ENCODE measurements at regions not wholly inside any gene's neighbourhood (a gene's known extent, or its start where the extent isn't known, plus 50 kb on each side); places are given as distances from the start of the nearest gene placed in this dataset.
"Not testable (repeated sequence)": the region's sequence is repeated elsewhere in the genome, so short reads cannot be mapped to it uniquely, and the experiment has no call there.

DNA sequence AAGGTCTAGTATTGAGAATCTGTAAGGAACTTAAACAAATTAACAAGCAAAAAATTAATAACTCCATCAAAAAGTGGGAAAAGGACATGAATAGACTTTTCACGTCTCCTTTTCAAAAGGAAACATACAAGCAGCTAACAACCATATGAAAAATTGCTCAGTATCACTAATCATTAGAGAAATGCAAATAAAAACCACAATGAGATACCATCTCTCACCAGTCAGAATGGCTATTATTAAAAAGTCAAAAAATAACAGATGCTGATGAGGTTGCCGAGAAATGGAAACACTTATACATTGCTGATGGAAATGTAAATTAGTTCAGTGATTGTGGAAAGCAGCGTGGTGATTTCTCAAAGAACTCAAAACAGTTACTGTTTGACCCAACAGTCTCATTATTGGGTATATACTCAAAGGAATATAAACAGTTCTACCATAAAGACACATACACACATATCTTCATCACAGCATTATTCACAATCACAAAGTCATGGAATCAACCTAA lies 410.4 kb upstream of the SMIM31 start:
- H3K4me3 ChIP-seq (ENCODE audit: extremely low read depth, insufficient read depth, low read length, poor library complexity, severe bottlenecking): no peak overlapping the region
- no peak overlapping the region for H3K27ac ChIP-seq (ENCODE audit: low read depth, low read length, severe bottlenecking)
- no peaks in the 10 kb centered on the region for H3K4me1 ChIP-seq (ENCODE audit: control insufficient read depth, insufficient read depth, low read length, poor library complexity, severe bottlenecking)
- no CpG with 5 or more reads among the region's 3 CpGs for WGBS, 2 experiments (ENCODE audit: insufficient coverage in 2 of 2)
- no peaks in the 10 kb centered on the region for H3K36me3 ChIP-seq (ENCODE audit: control insufficient read depth, insufficient read depth, low read length)
- peaks cover 8% of the 10 kb centered on the region for H3K9me3 ChIP-seq (ENCODE audit: control insufficient read depth, low read length)

DNA sequence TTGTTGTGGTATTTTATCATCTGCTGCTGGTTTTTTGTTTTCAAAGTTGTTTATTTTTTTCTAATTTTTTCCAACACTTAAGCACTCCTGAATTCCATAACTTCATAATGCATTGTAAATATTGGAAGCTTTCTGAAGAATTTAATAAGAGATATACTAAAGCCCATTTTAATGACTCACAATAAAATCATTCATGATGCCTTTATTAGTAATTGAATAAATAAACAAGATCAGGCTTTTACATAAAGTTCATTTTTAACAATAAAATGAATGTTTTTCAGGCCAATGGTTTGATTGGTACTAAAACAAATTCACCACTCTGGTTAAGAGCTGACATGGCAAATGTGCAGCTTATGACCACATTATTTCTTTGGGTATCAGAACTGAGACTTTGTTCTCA lies 408.2 kb upstream of the SMIM31 start:
- Histone ChIP-seq H3K36me3 (ENCODE audit: control insufficient read depth, insufficient read depth, low read length) (no peaks in the 10 kb centered on the region), H3K9me3 (ENCODE audit: control insufficient read depth, low read length) (peaks cover 8% of the 10 kb centered on the region), H3K4me3 (ENCODE audit: extremely low read depth, insufficient read depth, low read length, poor library complexity, severe bottlenecking) (no peak overlapping the region), H3K27ac (ENCODE audit: low read depth, low read length, severe bottlenecking) (no peak overlapping the region), H3K4me1 (ENCODE audit: control insufficient read depth, insufficient read depth, low read length, poor library complexity, severe bottlenecking) (no peaks in the 10 kb centered on the region)

DNA sequence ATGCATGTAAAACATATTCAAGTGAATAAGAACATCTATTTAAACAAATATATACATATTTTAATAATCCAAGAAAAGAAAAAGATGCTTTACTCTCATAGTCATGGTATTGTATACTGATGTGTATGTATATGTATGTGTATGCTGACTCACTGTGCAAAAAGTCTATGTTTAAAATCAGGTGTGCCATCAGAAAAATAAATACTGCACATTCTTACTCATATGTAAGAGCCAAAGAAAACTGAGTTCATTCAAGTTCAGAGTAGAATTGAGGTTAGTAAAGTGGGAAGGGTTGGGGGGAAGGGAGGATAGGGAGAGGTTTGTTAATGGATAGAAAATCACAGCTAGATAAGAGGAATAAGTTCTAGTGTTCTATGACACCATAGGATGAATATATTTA lies 403.9 kb upstream of the SMIM31 start:
- H3K27ac ChIP-seq (ENCODE audit: low read depth, low read length, severe bottlenecking): no peak overlapping the region

DNA sequence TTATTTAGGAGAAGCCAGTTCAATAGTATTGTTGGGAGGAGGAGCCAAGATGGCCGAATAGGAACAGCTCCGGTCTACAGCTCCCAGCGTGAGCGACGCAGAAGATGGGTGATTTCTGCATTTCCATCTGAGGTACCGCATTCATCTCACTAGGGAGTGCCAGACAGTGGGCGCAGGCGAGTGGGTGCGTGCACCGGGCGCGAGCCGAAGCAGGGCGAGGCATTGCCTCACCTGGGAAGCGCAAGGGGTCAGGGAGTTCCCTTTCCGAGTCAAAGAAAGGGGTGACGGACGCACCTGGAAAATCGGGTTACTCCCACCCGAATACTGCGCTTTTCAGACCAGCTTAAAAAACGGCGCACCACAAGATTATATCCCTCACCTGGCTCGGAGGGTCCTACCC lies 403.2 kb upstream of the SMIM31 start:
- H3K4me1 ChIP-seq (ENCODE audit: control insufficient read depth, insufficient read depth, low read length, poor library complexity, severe bottlenecking); H3K36me3 ChIP-seq (ENCODE audit: control insufficient read depth, insufficient read depth, low read length); H3K27ac ChIP-seq (ENCODE audit: low read depth, low read length, severe bottlenecking); H3K9me3 ChIP-seq (ENCODE audit: control insufficient read depth, low read length); H3K4me3 ChIP-seq (ENCODE audit: extremely low read depth, insufficient read depth, low read length, poor library complexity, severe bottlenecking): not testable (repeated sequence)
- WGBS, 2 experiments (ENCODE audit: insufficient coverage in 2 of 2): 89 to 94% methylated on average over 9 to 16 of the region's 24 CpGs

More for the DNA sequence above, 403.9 kb upstream of the SMIM31 start:
- Histone ChIP-seq H3K9me3 (ENCODE audit: control insufficient read depth, low read length) (no peaks in the 10 kb centered on the region), H3K36me3 (ENCODE audit: control insufficient read depth, insufficient read depth, low read length) (no peaks in the 10 kb centered on the region), H3K4me1 (ENCODE audit: control insufficient read depth, insufficient read depth, low read length, poor library complexity, severe bottlenecking) (no peaks in the 10 kb centered on the region), H3K4me3 (ENCODE audit: extremely low read depth, insufficient read depth, low read length, poor library complexity, severe bottlenecking) (no peak overlapping the region)

DNA sequence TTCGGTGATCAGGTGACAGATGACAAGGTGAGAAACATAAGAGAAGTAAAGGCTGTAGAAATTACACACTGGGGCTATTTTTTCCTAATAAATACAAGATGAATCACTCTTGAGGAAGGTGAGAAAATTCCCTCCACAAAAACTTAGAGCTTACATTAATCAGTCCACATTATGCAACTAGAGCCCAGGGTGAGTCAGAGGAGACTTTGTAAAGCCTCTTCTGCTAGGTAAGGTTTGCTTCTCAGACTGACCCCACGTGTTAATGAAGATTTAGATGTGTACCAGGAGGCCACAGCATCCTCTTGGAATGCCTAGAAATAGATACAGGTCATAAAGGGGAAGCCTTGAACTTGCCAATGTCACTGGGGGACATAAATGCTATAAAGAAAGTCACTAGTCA lies 396.0 kb upstream of the SMIM31 start:
- no peak overlapping the region for H3K27ac ChIP-seq (ENCODE audit: low read depth, low read length, severe bottlenecking)
- no peaks in the 10 kb centered on the region for H3K9me3 ChIP-seq (ENCODE audit: control insufficient read depth, low read length)
- WGBS, 2 experiments (ENCODE audit: insufficient coverage in 2 of 2): 29 to 67% methylated on average over 1 of the region's 2 CpGs
- no peak overlapping the region for H3K4me3 ChIP-seq (ENCODE audit: extremely low read depth, insufficient read depth, low read length, poor library complexity, severe bottlenecking)
- no peaks in the 10 kb centered on the region for H3K36me3 ChIP-seq (ENCODE audit: control insufficient read depth, insufficient read depth, low read length)
- H3K4me1 ChIP-seq (ENCODE audit: control insufficient read depth, insufficient read depth, low read length, poor library complexity, severe bottlenecking): no peaks in the 10 kb centered on the region

DNA sequence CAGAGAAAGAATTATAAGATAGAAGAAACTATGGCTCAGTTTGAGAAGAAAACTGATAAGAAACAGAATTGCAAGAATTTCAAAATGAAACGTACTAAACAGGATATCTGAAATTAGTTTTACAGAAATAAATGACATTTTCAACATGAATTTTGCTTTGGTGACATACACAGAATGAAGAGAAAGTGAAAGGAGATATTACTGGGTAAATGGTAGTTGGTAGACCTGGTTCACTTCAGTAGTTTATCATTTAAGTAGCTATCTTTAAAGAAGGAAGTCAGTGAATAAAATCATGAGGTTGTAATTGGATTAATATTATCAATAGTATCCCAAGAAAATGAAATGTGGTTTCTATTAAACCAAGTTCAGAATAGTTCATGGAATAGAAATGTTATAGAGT lies 395.5 kb upstream of the SMIM31 start:
- H3K4me1 ChIP-seq (ENCODE audit: control insufficient read depth, insufficient read depth, low read length, poor library complexity, severe bottlenecking): no peaks in the 10 kb centered on the region
- no peaks in the 10 kb centered on the region for H3K9me3 ChIP-seq (ENCODE audit: control insufficient read depth, low read length)
- WGBS, 2 experiments (ENCODE audit: insufficient coverage in 2 of 2): no CpG with 5 or more reads among the region's 1 CpG
- H3K4me3 ChIP-seq (ENCODE audit: extremely low read depth, insufficient read depth, low read length, poor library complexity, severe bottlenecking): no peak overlapping the region
- H3K27ac ChIP-seq (ENCODE audit: low read depth, low read length, severe bottlenecking): no peak overlapping the region
- H3K36me3 ChIP-seq (ENCODE audit: control insufficient read depth, insufficient read depth, low read length): no peaks in the 10 kb centered on the region

DNA sequence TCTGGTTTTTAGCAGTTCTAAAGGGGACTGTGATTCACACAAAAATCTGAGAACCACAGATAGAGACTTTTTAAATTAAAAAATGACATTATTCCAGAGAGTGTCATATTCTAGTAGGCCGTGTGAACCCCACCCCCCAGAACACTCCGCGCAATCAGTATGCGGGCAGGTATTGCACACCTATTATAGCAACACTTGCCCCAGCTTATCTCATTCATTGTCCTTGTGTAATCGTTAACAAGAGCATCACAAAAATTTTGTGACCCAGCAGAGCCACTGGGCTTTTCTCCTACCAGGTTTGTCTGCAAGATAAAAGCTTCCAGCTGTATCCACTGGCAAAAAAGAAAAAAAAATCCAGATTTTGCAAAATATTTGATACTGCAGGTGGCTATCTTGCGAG lies 394.1 kb upstream of the SMIM31 start:
- Histone ChIP-seq H3K9me3 (ENCODE audit: control insufficient read depth, low read length) (no peaks in the 10 kb centered on the region), H3K4me3 (ENCODE audit: extremely low read depth, insufficient read depth, low read length, poor library complexity, severe bottlenecking) (no peak overlapping the region), H3K4me1 (ENCODE audit: control insufficient read depth, insufficient read depth, low read length, poor library complexity, severe bottlenecking) (no peaks in the 10 kb centered on the region), H3K36me3 (ENCODE audit: control insufficient read depth, insufficient read depth, low read length) (no peaks in the 10 kb centered on the region), H3K27ac (ENCODE audit: low read depth, low read length, severe bottlenecking) (no peak overlapping the region)
- 85 to 87% methylated on average over 3 to 5 of the region's 6 CpGs for WGBS, 2 experiments (ENCODE audit: insufficient coverage in 2 of 2)

DNA sequence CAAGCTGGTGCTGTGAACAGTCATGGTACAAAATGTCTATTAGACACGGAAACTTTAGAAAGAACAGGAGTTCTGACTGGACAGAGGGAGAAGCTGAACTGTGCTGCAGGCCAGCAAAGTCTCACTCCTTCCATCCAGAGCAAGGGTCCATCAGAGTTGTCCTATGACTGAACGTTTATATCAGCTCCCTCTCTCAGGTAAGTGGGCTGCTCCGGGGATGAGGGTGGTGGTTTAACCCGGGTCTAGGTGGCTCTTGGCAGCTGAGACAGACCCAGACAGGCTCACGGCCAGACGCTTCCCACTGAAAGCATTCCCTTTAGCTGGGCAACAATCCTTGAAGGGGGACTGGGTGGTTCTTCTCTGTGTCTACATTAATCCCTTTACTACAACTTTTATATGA lies 385.0 kb upstream of the SMIM31 start:
- Histone ChIP-seq H3K27ac (ENCODE audit: low read depth, low read length, severe bottlenecking) (no peak overlapping the region), H3K36me3 (ENCODE audit: control insufficient read depth, insufficient read depth, low read length) (no peaks in the 10 kb centered on the region)
- WGBS, 2 experiments (ENCODE audit: insufficient coverage in 2 of 2): 75 to 83% methylated on average over 1 to 4 of the region's 6 CpGs

DNA sequence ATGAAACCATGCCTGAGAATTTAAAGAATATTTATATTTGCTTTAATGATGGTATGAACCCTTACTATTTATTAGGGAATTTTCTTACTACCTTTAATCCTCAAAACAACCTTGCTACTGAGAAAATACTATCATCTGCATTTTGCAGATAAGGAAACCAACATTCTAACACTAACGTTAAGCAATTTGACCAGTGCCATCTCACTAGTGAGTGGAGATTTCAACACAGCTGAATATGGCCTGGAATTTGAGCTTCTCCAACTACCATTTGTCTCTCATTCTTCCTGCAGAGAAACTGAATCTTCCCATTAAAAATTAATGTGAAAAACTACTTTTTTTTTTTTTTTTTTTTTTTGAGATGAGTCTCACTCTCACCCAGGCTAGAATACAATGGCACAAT lies 380.9 kb upstream of the SMIM31 start:
- Histone ChIP-seq H3K9me3 (ENCODE audit: control insufficient read depth, low read length) (no peaks in the 10 kb centered on the region), H3K4me1 (ENCODE audit: control insufficient read depth, insufficient read depth, low read length, poor library complexity, severe bottlenecking) (no peaks in the 10 kb centered on the region), H3K4me3 (ENCODE audit: extremely low read depth, insufficient read depth, low read length, poor library complexity, severe bottlenecking) (no peak overlapping the region), H3K27ac (ENCODE audit: low read depth, low read length, severe bottlenecking) (no peak overlapping the region), H3K36me3 (ENCODE audit: control insufficient read depth, insufficient read depth, low read length) (no peaks in the 10 kb centered on the region)
- 80% methylated on average over 1 of the region's 1 CpG; no CpG with 5 or more reads in 1 of the 2 experiments for WGBS, 2 experiments (ENCODE audit: insufficient coverage in 2 of 2)

More for the DNA sequence above, 385.0 kb upstream of the SMIM31 start:
- H3K4me3 ChIP-seq (ENCODE audit: extremely low read depth, insufficient read depth, low read length, poor library complexity, severe bottlenecking): no peak overlapping the region
- no peaks in the 10 kb centered on the region for H3K9me3 ChIP-seq (ENCODE audit: control insufficient read depth, low read length)
- H3K4me1 ChIP-seq (ENCODE audit: control insufficient read depth, insufficient read depth, low read length, poor library complexity, severe bottlenecking): no peaks in the 10 kb centered on the region

DNA sequence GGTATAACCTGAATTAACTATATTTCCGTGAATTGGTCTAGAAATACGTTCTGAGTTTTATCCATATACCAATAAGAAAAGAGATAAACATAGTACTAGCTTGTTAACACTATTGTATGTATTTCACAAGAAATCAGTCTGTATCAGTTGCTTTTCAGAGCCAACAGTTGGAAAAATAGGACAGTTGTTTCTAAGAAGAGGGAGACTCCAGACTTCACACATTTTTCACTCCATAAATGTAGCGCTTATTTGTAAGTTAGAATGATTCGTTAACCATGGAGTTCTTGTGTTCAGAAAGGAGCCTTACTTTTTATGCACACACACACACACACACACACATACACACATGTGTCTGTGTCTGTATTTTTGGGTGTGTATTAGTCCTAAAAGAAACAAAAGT lies 376.7 kb upstream of the SMIM31 start:
- Histone ChIP-seq H3K9me3 (ENCODE audit: control insufficient read depth, low read length) (no peaks in the 10 kb centered on the region), H3K27ac (ENCODE audit: low read depth, low read length, severe bottlenecking) (no peak overlapping the region), H3K4me1 (ENCODE audit: control insufficient read depth, insufficient read depth, low read length, poor library complexity, severe bottlenecking) (no peaks in the 10 kb centered on the region), H3K36me3 (ENCODE audit: control insufficient read depth, insufficient read depth, low read length) (no peaks in the 10 kb centered on the region), H3K4me3 (ENCODE audit: extremely low read depth, insufficient read depth, low read length, poor library complexity, severe bottlenecking) (no peak overlapping the region)
- WGBS, 2 experiments (ENCODE audit: insufficient coverage in 2 of 2): no CpG with 5 or more reads among the region's 4 CpGs

DNA sequence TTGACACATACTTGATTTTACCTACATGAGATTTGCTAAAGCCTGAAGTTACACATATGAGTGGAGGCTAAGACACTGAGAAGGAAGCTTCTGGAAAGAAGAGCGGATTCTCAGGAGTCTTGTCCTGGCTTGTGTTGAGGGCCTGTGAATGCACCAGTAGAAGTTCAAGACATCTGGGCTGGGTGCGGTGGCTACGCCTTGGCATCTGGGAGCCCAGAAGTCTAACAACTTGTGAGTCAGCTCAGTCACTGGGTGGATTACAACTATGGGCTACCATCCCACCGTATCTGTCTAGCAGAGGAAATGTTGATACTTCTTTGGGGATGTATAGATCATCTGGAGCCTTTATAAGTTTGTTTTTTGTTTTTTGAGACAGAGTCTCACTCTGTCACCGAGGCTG lies 375.6 kb upstream of the SMIM31 start:
- WGBS, 2 experiments (ENCODE audit: insufficient coverage in 2 of 2): 86 to 97% methylated on average over 4 to 5 of the region's 5 CpGs
- Histone ChIP-seq H3K4me3 (ENCODE audit: extremely low read depth, insufficient read depth, low read length, poor library complexity, severe bottlenecking) (no peak overlapping the region), H3K4me1 (ENCODE audit: control insufficient read depth, insufficient read depth, low read length, poor library complexity, severe bottlenecking) (peaks cover 4% of the 10 kb centered on the region), H3K36me3 (ENCODE audit: control insufficient read depth, insufficient read depth, low read length) (no peaks in the 10 kb centered on the region), H3K9me3 (ENCODE audit: control insufficient read depth, low read length) (no peaks in the 10 kb centered on the region), H3K27ac (ENCODE audit: low read depth, low read length, severe bottlenecking) (no peak overlapping the region)

DNA sequence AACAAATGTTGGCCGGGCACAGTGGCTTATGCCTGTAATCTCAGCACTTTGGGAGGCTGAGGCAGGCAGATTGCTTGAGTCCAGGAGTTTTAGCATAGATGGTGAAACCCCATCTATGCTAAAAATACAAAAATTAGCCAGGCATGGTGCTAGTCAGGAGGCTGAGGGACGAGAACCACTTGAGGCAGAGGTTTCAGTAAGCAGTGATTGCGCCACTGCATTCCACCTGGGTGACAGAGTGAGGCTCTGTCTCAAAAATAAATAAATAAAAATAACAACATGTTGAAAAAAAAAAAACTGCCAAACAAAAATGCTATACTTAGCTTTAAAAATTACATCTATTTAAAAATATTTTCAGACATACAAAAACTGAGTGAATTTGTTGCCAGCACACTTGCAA lies 374.2 kb upstream of the SMIM31 start:
- Histone ChIP-seq H3K36me3 (ENCODE audit: control insufficient read depth, insufficient read depth, low read length) (no peaks in the 10 kb centered on the region), H3K4me1 (ENCODE audit: control insufficient read depth, insufficient read depth, low read length, poor library complexity, severe bottlenecking) (peaks cover 4% of the 10 kb centered on the region), H3K9me3 (ENCODE audit: control insufficient read depth, low read length) (no peaks in the 10 kb centered on the region), H3K4me3 (ENCODE audit: extremely low read depth, insufficient read depth, low read length, poor library complexity, severe bottlenecking) (no peak overlapping the region), H3K27ac (ENCODE audit: low read depth, low read length, severe bottlenecking) (no peak overlapping the region)
- WGBS, 2 experiments (ENCODE audit: insufficient coverage in 2 of 2): no CpG with 5 or more reads among the region's 3 CpGs
